GM23338 (cell line): ENCODE measurements at regions not wholly inside any gene's neighbourhood (a gene's known extent, or its start where the extent isn't known, plus 50 kb on each side); places are given as distances from the start of the nearest gene placed in this dataset.

Experiments used
- ATAC-seq: fragments of 200-7000 bp; cut with Tn5 transposase; 3 replicates; pipeline ENCODE4 v1.9.1; 2020
- DNase-seq: peaks from one replicate; pipeline ENCODE4 v3.0.0-alpha.2; 2015; ENCODE audit warnings: low spot score
- H2AFZ ChIP-seq: fragments of 200-600 bp; sonication (generic); 2 replicates; pipeline ENCODE4 v1.8.0; 2016; ENCODE audit warnings: antibody characterized with exemption, mild to moderate bottlenecking, moderate library complexity
- H3F3A ChIP-seq: fragments of 200-600 bp; sonication (generic); replicated peaks from 2 replicates; pipeline ENCODE4 v1.8.0; 2017; ENCODE audit warnings: antibody characterized with exemption, mixed run types, low read depth
- H3K27ac ChIP-seq: fragments of 200-600 bp; sonication (generic); 2 replicates; pipeline ENCODE4 v1.6.1; 2016; ENCODE audit warnings: low read depth
- H3K27me3 ChIP-seq: fragments of 200-600 bp; sonication (generic); 2 replicates; pipeline ENCODE4 v1.8.0; 2016; ENCODE audit warnings: mild to moderate bottlenecking, mixed run types, moderate library complexity; ENCODE audit not compliant: insufficient read depth
- H3K36me3 ChIP-seq: fragments of 200-600 bp; sonication (generic); 2 replicates; pipeline ENCODE4 v1.8.0; 2016; ENCODE audit warnings: mild to moderate bottlenecking; ENCODE audit not compliant: insufficient read depth
- H3K4me1 ChIP-seq: fragments of 200-600 bp; sonication (generic); 2 replicates; pipeline ENCODE4 v1.8.0; 2016; ENCODE audit warnings: mild to moderate bottlenecking, moderate library complexity; ENCODE audit not compliant: insufficient read depth
- H3K4me2 ChIP-seq: fragments of 200-600 bp; sonication (generic); 2 replicates; pipeline ENCODE4 v1.7.1; 2017; ENCODE audit warnings: mixed run types
- H3K4me3 ChIP-seq: fragments of 200-600 bp; sonication (generic); 2 replicates; pipeline ENCODE4 v1.6.1; 2016; ENCODE audit warnings: mixed run types
- H3K79me2 ChIP-seq: fragments of 200-600 bp; sonication (generic); replicated peaks from 2 replicates; pipeline ENCODE4 v1.8.0; 2017; ENCODE audit warnings: mild to moderate bottlenecking; ENCODE audit not compliant: insufficient read depth
- H3K9me2 ChIP-seq: fragments of 200-600 bp; sonication (generic); 2 replicates; pipeline ENCODE4 v1.8.0; 2017; ENCODE audit not compliant: insufficient read depth
- H4K20me1 ChIP-seq: fragments of 200-600 bp; sonication (generic); replicated peaks from 2 replicates; pipeline ENCODE4 v1.8.0; 2017; ENCODE audit warnings: mild to moderate bottlenecking; ENCODE audit not compliant: insufficient read depth
- H3K27ac Mint-ChIP-seq: 2 replicates; pipeline ENCODE4 v1.8.0; 2020; ENCODE audit warnings: inconsistent platforms, mild to moderate bottlenecking, moderate library complexity, mixed read lengths
- H3K27me3 Mint-ChIP-seq: 3 replicates; pipeline ENCODE4 v1.8.0; 2022; ENCODE audit warnings: low read depth, mild to moderate bottlenecking, moderate library complexity, mixed read lengths, inconsistent platforms; ENCODE audit not compliant: insufficient read depth, poor library complexity
- H3K36me3 Mint-ChIP-seq: 3 replicates; pipeline ENCODE4 v1.8.0; 2021; ENCODE audit warnings: low read depth, mild to moderate bottlenecking, inconsistent platforms, moderate library complexity, mixed read lengths
- H3K4me1 Mint-ChIP-seq: 3 replicates; pipeline ENCODE4 v1.8.0; 2020; ENCODE audit warnings: mild to moderate bottlenecking, inconsistent platforms, mixed read lengths
- H3K4me3 Mint-ChIP-seq: 3 replicates; pipeline ENCODE4 v1.8.0; 2021; ENCODE audit warnings: moderate library complexity, mild to moderate bottlenecking, inconsistent platforms, mixed read lengths
- H3K9me3 Mint-ChIP-seq: 3 replicates; pipeline ENCODE4 v1.8.0; 2020; ENCODE audit warnings: moderate library complexity, mild to moderate bottlenecking, inconsistent platforms, mixed read lengths
- CREB1 ChIP-seq: fragments of 250-450 bp; sonication (Bioruptor Pico); IDR thresholded peaks from 2 replicates; pipeline ENCODE4 v1.5.0; 2020; ENCODE audit warnings: low read depth, mild to moderate bottlenecking, moderate library complexity
- CTCF ChIP-seq, 2 experiments: fragments of 200-600 bp in 1 of 2; sonication (generic) in 1 of 2; conservative IDR thresholded peaks; 2 replicates each; pipeline versions ENCODE4 v1.5.1 to v1.6.1; 2016 to 2017; ENCODE audit warnings: antibody characterized with exemption in 2 of 2, low read depth in 2 of 2, mild to moderate bottlenecking in 2 of 2, moderate library complexity in 1 of 2
- EZH2 ChIP-seq: fragments of 200-600 bp; sonication (generic); IDR thresholded peaks from one replicate; pipeline ENCODE4 v1.8.0; 2017; ENCODE audit warnings: antibody characterized with exemption, mild to moderate bottlenecking, low read depth; ENCODE audit not compliant: unreplicated experiment
- ZNF331 ChIP-seq: fragments of 250-450 bp; sonication (Bioruptor Pico); IDR thresholded peaks from 2 replicates; pipeline ENCODE4 v1.5.0; 2020; ENCODE audit warnings: low read depth, mild to moderate bottlenecking, moderate library complexity
- ZNF462 ChIP-seq: fragments of 250-450 bp; sonication (Bioruptor Pico); IDR thresholded peaks from 2 replicates; pipeline ENCODE4 v1.5.0; 2020; ENCODE audit warnings: mild to moderate bottlenecking, moderate library complexity

DNA sequence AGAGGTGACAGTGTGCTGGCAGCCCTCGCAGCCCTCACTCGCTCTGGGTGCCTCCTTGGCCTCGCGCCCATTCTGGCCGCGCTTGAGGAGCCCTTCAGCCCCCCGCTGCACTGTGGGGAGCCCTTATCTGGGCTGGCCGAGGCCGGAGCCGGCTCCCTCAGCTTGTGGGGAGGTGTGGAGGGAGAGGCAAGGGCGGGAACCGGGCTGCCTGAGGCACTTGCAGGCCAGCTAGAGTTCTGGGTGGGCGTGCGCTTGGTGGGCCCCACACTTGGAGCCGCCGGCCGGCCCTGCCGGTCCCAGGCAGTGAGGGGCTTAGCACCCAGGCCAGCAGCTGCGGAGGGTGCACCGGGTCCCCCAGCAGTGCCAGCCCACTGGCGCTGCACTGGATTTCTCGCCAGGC lies 1480.9 kb upstream of the SLC39A10 start (continued):
- TF ChIP-seq ZNF462 (CRISPR knock-in tag): no peak
- TF ChIP-seq EZH2: no peak
- no peak for TF ChIP-seq ZNF331

GRCh38 chr2:194166818-194167217 lies 1490.2 kb upstream of the SLC39A10 start:
- Histone ChIP-seq H3K4me2 (no peak overlapping the region), H3K9me2 (0 out of 2 replicates have a peak, but pooled peaks cover under 1% of the 10 kb centered on the region), H3K4me1 (no peaks in the 10 kb centered on the region), H2AFZ (no peak overlapping the region), H3K27ac (no peak overlapping the region), H3F3A (no peaks in the 10 kb centered on the region), H3K79me2 (no peaks in the 10 kb centered on the region), H3K27me3 (no peaks in the 10 kb centered on the region), H3K4me3 (no peak overlapping the region), H4K20me1 (no peaks in the 10 kb centered on the region), H3K36me3 (no peaks in the 10 kb centered on the region)
- H3K27me3 Mint-ChIP-seq: no peaks in the 10 kb centered on the region
- TF ChIP-seq CREB1 (CRISPR knock-in tag): no peak
- peak; percentile 66 to 74 for TF ChIP-seq CTCF (conservative IDR thresholded peaks at IDR 0.05; ENCODE audit: low read depth in 2 of 2)
- no peak overlapping the region for H3K27ac Mint-ChIP-seq
- H3K4me3 Mint-ChIP-seq: no peak overlapping the region
- DNase-seq (peak; percentile 62), ATAC-seq (peak; percentile 55)
- H3K9me3 Mint-ChIP-seq: no peaks in the 10 kb centered on the region
- H3K36me3 Mint-ChIP-seq: no peaks in the 10 kb centered on the region
- no peaks in the 10 kb centered on the region for H3K4me1 Mint-ChIP-seq
